ENCODE measurements at regions not wholly inside any gene's neighbourhood (a gene's known extent, or its start where the extent isn't known, plus 50 kb on each side); places are given as distances from the start of the nearest gene placed in this dataset.

- no peak for DNase-seq
Measured at GRCh38 chr22:48753752-48754517, 1073.7 kb downstream of the BRD1 start.

GRCh38 chr22:48753381-48753730 is 1074.3 kb downstream of the BRD1 start:
- no peak for DNase-seq

GRCh38 chr22:48752451-48753380 is 1075.0 kb downstream of the BRD1 start:
- DNase-seq = no peak

- no peak for DNase-seq
Measured at GRCh38 chr22:48751539-48752437, 1075.9 kb downstream of the BRD1 start.

- DNase-seq = no peak
Measured at GRCh38 chr22:48750826-48751440, 1076.7 kb downstream of the BRD1 start.

- DNase-seq = no peak
Measured at GRCh38 chr22:48750282-48750681, 1077.4 kb downstream of the BRD1 start.

- DNase-seq = no peak
Measured at GRCh38 chr22:48749555-48750227, 1078.0 kb downstream of the BRD1 start.

- no peak for DNase-seq
Measured at GRCh38 chr22:48748860-48749554, 1078.7 kb downstream of the BRD1 start.

- DNase-seq = no peak
Measured at GRCh38 chr22:48748113-48748859, 1079.4 kb downstream of the BRD1 start.

- no peak for DNase-seq
Measured at GRCh38 chr22:48746789-48747425, 1080.8 kb downstream of the BRD1 start.

GRCh38 chr22:48745842-48746788 is 1081.6 kb downstream of the BRD1 start:
- no peak for DNase-seq

GRCh38 chr22:48744967-48745841 is 1082.5 kb downstream of the BRD1 start:
- DNase-seq = no peak

- no peak for DNase-seq
Measured at GRCh38 chr22:48744283-48744641, 1083.4 kb downstream of the BRD1 start.

GRCh38 chr22:48743601-48744282 is 1083.9 kb downstream of the BRD1 start:
- no peak for DNase-seq

GRCh38 chr22:48742556-48743343 is 1084.9 kb downstream of the BRD1 start:
- no peak for DNase-seq

GRCh38 chr22:48742191-48742555 is 1085.5 kb downstream of the BRD1 start:
- DNase-seq = no peak

All from GOT3 (cell line).